Testis (tissue), 2 donors: ENCODE measurements at regions not wholly inside any gene's neighbourhood (a gene's known extent, or its start where the extent isn't known, plus 50 kb on each side); places are given as distances from the start of the nearest gene placed in this dataset.

Experiments
- CTCF ChIP-seq, 3 experiments: fragments of 450-650 bp in 2 of 3; fragments of 200-600 bp in 1 of 3; sonication (generic) in 1 of 3; IDR thresholded peaks; one replicate each; pipeline ENCODE4 v1.5.1; 2016 to 2019; ENCODE audit warnings: antibody characterized with exemption in 3 of 3, mild to moderate bottlenecking in 2 of 3, moderate library complexity in 1 of 3
- POLR2A ChIP-seq: fragments of 450-650 bp; IDR thresholded peaks from one replicate; pipeline ENCODE4 v1.6.1; 2017; ENCODE audit warnings: antibody characterized with exemption, mild to moderate bottlenecking, moderate library complexity

DNA sequence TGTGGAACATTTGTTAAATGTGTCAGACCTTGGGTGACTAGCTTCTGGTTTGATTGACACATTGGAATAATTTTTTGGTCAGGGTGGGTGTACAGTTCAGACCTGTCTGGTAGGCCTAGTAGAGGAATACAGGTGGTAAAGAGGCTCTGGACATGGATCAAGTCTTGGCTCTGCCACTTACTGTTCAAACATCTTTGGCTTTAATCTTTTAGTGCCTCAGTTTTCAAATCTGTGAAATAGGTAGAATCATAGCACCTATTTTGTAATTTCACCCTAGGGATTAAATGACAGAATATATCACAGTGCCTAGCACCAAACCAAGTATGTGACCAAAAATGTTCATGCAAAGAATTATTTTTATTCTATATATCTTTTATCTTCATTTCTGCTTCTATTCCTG lies 340.4 kb downstream of the RPS6KC1 start:
- no peak for TF ChIP-seq CTCF (IDR thresholded peaks at IDR 0.05)
- TF ChIP-seq POLR2A = no peak
